ENCODE measurements at regions not wholly inside any gene's neighbourhood (a gene's known extent, or its start where the extent isn't known, plus 50 kb on each side); places are given as distances from the start of the nearest gene placed in this dataset.

GRCh38 chr3:29226706-29227105, 54.2 kb upstream of the RBMS3 start:
- no peak for TF ChIP-seq CTCF (IDR thresholded peaks at IDR 0.05)
- TF ChIP-seq EP300 (IDR thresholded peaks at IDR 0.05) = no peak
- no peak for TF ChIP-seq POLR2AphosphoS5 (IDR thresholded peaks at IDR 0.05)
- TF ChIP-seq POLR2A (IDR thresholded peaks at IDR 0.05) = no peak

Measured in upper lobe of left lung (tissue), 4 donors.